ENCODE measurements at regions not wholly inside any gene's neighbourhood (a gene's known extent, or its start where the extent isn't known, plus 50 kb on each side); places are given as distances from the start of the nearest gene placed in this dataset.

- intact Hi-C loops (cut with micrococcal nuclease) = no loop called here
- ChIA-PET POLR2A (no interaction called here), CTCF (no interaction called here)
- no peak overlapping the region for H3K4me3 Mint-ChIP-seq (ENCODE audit: unreplicated experiment)
- no peaks in the 10 kb centered on the region for H3K36me3 Mint-ChIP-seq (ENCODE audit: insufficient read depth, unreplicated experiment)
- H3K27me3 Mint-ChIP-seq (ENCODE audit: insufficient read depth, unreplicated experiment) = no peaks in the 10 kb centered on the region
- H3K27ac Mint-ChIP-seq (ENCODE audit: low read depth, unreplicated experiment) = no peak overlapping the region
- no peak for TF ChIP-seq CTCF (IDR thresholded peaks at IDR 0.05; ENCODE audit: unreplicated experiment)
- no peaks in the 10 kb centered on the region for H3K4me1 Mint-ChIP-seq (ENCODE audit: insufficient read depth, unreplicated experiment)
- no peaks in the 10 kb centered on the region for H3K9me3 Mint-ChIP-seq (ENCODE audit: unreplicated experiment)
- DNase-seq (ENCODE audit: unreplicated experiment) = no peak
- no TSS peak for BruUV-seq (replicated peaks)
Observed at GRCh38 chr1:213552045-213552444, 435.7 kb upstream of the PROX1 start.

- ChIA-PET CTCF (interaction anchor here (0.6 to 1.8 kb wide), 3 partner anchors 15 to 702 kb away, joined by 3 to 4 read pairs (median 3); no protein-coding TSS in a partner anchor), POLR2A (no interaction called here)
- intact Hi-C loops (cut with micrococcal nuclease) = loop anchor here (10.0 kb wide), 1 partner anchor 435 kb away; no protein-coding TSS in a partner anchor
- H3K4me1 Mint-ChIP-seq (ENCODE audit: insufficient read depth, unreplicated experiment) = no peaks in the 10 kb centered on the region
- no peaks in the 10 kb centered on the region for H3K9me3 Mint-ChIP-seq (ENCODE audit: unreplicated experiment)
- BruUV-seq (replicated peaks) = no TSS peak
- no peak for TF ChIP-seq CTCF (IDR thresholded peaks at IDR 0.05; ENCODE audit: unreplicated experiment)
- no peak for DNase-seq (ENCODE audit: unreplicated experiment)
- no peak overlapping the region for H3K27ac Mint-ChIP-seq (ENCODE audit: low read depth, unreplicated experiment)
- no peaks in the 10 kb centered on the region for H3K36me3 Mint-ChIP-seq (ENCODE audit: insufficient read depth, unreplicated experiment)
- H3K27me3 Mint-ChIP-seq (ENCODE audit: insufficient read depth, unreplicated experiment) = no peaks in the 10 kb centered on the region
- no peak overlapping the region for H3K4me3 Mint-ChIP-seq (ENCODE audit: unreplicated experiment)
Observed at GRCh38 chr1:213560226-213560625, 427.5 kb upstream of the PROX1 start.

- intact Hi-C loops (cut with micrococcal nuclease) = loop anchor here (10.0 kb wide), 1 partner anchor 437 kb away; no protein-coding TSS in a partner anchor
- H3K4me3 Mint-ChIP-seq (ENCODE audit: unreplicated experiment) = no peak overlapping the region
- BruUV-seq (replicated peaks) = no TSS peak
- no peak overlapping the region for H3K27ac Mint-ChIP-seq (ENCODE audit: low read depth, unreplicated experiment)
- H3K36me3 Mint-ChIP-seq (ENCODE audit: insufficient read depth, unreplicated experiment) = no peaks in the 10 kb centered on the region
- H3K9me3 Mint-ChIP-seq (ENCODE audit: unreplicated experiment) = peaks cover 7% of the 10 kb centered on the region
- H3K4me1 Mint-ChIP-seq (ENCODE audit: insufficient read depth, unreplicated experiment) = no peaks in the 10 kb centered on the region
- POLR2A ChIA-PET = no interaction called here
- peaks cover 16% of the 10 kb centered on the region for H3K27me3 Mint-ChIP-seq (ENCODE audit: insufficient read depth, unreplicated experiment)
- TF ChIP-seq CTCF (IDR thresholded peaks at IDR 0.05; ENCODE audit: unreplicated experiment) = no peak
- no peak for DNase-seq (ENCODE audit: unreplicated experiment)
- CTCF ChIA-PET = interaction anchor here (0.6 kb wide), 2 partner anchors 48 to 255 kb away, joined by 3 to 4 read pairs; no protein-coding TSS in a partner anchor
Observed at GRCh38 chr1:213561870-213562269, 425.9 kb upstream of the PROX1 start.

GRCh38 chr1:213564215-213564659 is 423.5 kb upstream of the PROX1 start:
- H3K27ac Mint-ChIP-seq (ENCODE audit: low read depth, unreplicated experiment) = no peak overlapping the region
- DNase-seq (ENCODE audit: unreplicated experiment) = peak; percentile 68
- peaks cover 7% of the 10 kb centered on the region for H3K9me3 Mint-ChIP-seq (ENCODE audit: unreplicated experiment)
- H3K36me3 Mint-ChIP-seq (ENCODE audit: insufficient read depth, unreplicated experiment) = no peaks in the 10 kb centered on the region
- H3K4me3 Mint-ChIP-seq (ENCODE audit: unreplicated experiment) = no peak overlapping the region
- POLR2A ChIA-PET = no interaction called here
- peak; percentile 46 for TF ChIP-seq CTCF (IDR thresholded peaks at IDR 0.05; ENCODE audit: unreplicated experiment)
- peaks cover 17% of the 10 kb centered on the region for H3K27me3 Mint-ChIP-seq (ENCODE audit: insufficient read depth, unreplicated experiment)
- intact Hi-C loops (cut with micrococcal nuclease) = loop anchor here (1.0 to 10.0 kb wide), 3 partner anchors 189 to 559 kb away; no protein-coding TSS in a partner anchor
- no peaks in the 10 kb centered on the region for H3K4me1 Mint-ChIP-seq (ENCODE audit: insufficient read depth, unreplicated experiment)
- no TSS peak for BruUV-seq (replicated peaks)
- CTCF ChIA-PET = interaction anchor here (0.6 to 1.1 kb wide), 6 partner anchors 15 to 649 kb away, joined by 3 to 4 read pairs (median 3); no protein-coding TSS in a partner anchor

Data from MCF 10A (cell line).